Neural progenitor cell (in vitro differentiated cells): ENCODE measurements at regions not wholly inside any gene's neighbourhood (a gene's known extent, or its start where the extent isn't known, plus 50 kb on each side); places are given as distances from the start of the nearest gene placed in this dataset.

ENCODE experiments used
- CTCF ChIP-seq: fragments of 200-600 bp; sonication (generic); IDR thresholded peaks from 2 replicates; pipeline ENCODE4 v1.5.1; 2017; ENCODE audit warnings: antibody characterized with exemption, mild to moderate bottlenecking
- EZH2 ChIP-seq: fragments of 200-600 bp; sonication (generic); IDR thresholded peaks from 2 replicates; pipeline ENCODE4 v1.6.1; 2017; ENCODE audit warnings: antibody characterized with exemption, mild to moderate bottlenecking, moderate library complexity
- EZH2phosphoT487 ChIP-seq: fragments of 200-600 bp; sonication (generic); IDR thresholded peaks from 2 replicates; pipeline ENCODE4 v1.6.1; 2017; ENCODE audit warnings: antibody characterized with exemption

GRCh38 chr5:14956423-14957046 is 85.0 kb upstream of the ANKH start:
- TF ChIP-seq CTCF (no peak), EZH2 (no peak), EZH2phosphoT487 (no peak)
